ENCODE measurements at regions not wholly inside any gene's neighbourhood (a gene's known extent, or its start where the extent isn't known, plus 50 kb on each side); places are given as distances from the start of the nearest gene placed in this dataset.

- TF ChIP-seq EZH2phosphoT487 (IDR thresholded peaks at IDR 0.05; ENCODE audit: borderline replicate concordance, low read length) (no peak), EZH2 (IDR thresholded peaks at IDR 0.05; ENCODE audit: low read length, unreplicated experiment) (no peak)
- TF ChIP-seq, protein P1, sequence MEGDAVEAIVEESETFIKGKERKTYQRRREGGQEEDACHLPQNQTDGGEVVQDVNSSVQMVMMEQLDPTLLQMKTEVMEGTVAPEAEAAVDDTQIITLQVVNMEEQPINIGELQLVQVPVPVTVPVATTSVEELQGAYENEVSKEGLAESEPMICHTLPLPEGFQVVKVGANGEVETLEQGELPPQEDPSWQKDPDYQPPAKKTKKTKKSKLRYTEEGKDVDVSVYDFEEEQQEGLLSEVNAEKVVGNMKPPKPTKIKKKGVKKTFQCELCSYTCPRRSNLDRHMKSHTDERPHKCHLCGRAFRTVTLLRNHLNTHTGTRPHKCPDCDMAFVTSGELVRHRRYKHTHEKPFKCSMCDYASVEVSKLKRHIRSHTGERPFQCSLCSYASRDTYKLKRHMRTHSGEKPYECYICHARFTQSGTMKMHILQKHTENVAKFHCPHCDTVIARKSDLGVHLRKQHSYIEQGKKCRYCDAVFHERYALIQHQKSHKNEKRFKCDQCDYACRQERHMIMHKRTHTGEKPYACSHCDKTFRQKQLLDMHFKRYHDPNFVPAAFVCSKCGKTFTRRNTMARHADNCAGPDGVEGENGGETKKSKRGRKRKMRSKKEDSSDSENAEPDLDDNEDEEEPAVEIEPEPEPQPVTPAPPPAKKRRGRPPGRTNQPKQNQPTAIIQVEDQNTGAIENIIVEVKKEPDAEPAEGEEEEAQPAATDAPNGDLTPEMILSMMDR (conservative IDR thresholded peaks at IDR 0.05; ENCODE audit: low read depth, low read length): no peak
Observed at GRCh38 chr10:108608860-108609259, 1314.5 kb downstream of the XPNPEP1 start.
